Esophagus squamous epithelium (tissue), 4 donors: ENCODE measurements at regions not wholly inside any gene's neighbourhood (a gene's known extent, or its start where the extent isn't known, plus 50 kb on each side); places are given as distances from the start of the nearest gene placed in this dataset.

ENCODE experiments used
- POLR2A ChIP-seq, 4 donors: fragments of 450-650 bp; IDR thresholded peaks; one replicate each; pipeline ENCODE4 v1.6.1; 2017; ENCODE audit warnings: antibody characterized with exemption in 4 of 4, mild to moderate bottlenecking in 4 of 4, moderate library complexity in 3 of 4
- TF ChIP-seq, protein P1 (sequence below), 6 experiments: fragments of 450-650 bp in 4 of 6; fragments of 200-600 bp in 2 of 6; sonication (generic) in 2 of 6; IDR thresholded peaks; one replicate each; pipeline ENCODE4 v1.5.1; 2016 to 2019; ENCODE audit warnings: antibody characterized with exemption in 6 of 6, mild to moderate bottlenecking in 4 of 6, moderate library complexity in 4 of 6

DNA sequence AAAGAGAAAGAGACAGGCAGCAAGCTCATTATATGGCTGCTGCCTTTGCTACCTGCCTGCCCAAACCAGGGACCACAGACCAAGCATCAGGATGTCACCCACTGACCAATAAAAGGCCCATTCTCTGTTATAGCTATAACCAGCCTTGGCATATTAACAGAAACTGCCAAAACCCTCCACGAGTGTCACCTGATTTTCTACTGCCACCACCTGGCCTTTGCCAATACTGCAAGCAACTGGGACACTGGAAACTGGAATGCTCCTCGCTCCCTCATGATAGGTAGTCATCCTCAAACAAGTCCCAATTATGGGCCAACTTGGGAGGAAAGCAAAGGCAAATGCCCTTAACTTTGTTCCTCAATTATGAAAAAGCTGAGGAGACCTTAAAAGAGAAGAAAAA, 76.0 kb downstream of the SPIN4 start:
- no peak for TF ChIP-seq POLR2A (IDR thresholded peaks at IDR 0.05)
- TF ChIP-seq, protein P1, sequence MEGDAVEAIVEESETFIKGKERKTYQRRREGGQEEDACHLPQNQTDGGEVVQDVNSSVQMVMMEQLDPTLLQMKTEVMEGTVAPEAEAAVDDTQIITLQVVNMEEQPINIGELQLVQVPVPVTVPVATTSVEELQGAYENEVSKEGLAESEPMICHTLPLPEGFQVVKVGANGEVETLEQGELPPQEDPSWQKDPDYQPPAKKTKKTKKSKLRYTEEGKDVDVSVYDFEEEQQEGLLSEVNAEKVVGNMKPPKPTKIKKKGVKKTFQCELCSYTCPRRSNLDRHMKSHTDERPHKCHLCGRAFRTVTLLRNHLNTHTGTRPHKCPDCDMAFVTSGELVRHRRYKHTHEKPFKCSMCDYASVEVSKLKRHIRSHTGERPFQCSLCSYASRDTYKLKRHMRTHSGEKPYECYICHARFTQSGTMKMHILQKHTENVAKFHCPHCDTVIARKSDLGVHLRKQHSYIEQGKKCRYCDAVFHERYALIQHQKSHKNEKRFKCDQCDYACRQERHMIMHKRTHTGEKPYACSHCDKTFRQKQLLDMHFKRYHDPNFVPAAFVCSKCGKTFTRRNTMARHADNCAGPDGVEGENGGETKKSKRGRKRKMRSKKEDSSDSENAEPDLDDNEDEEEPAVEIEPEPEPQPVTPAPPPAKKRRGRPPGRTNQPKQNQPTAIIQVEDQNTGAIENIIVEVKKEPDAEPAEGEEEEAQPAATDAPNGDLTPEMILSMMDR (IDR thresholded peaks at IDR 0.05): peak in 4 of 6 experiments; percentile 21 to 45 (median 25)
